GM19023 (cell line): ENCODE measurements at regions not wholly inside any gene's neighbourhood (a gene's known extent, or its start where the extent isn't known, plus 50 kb on each side); places are given as distances from the start of the nearest gene placed in this dataset.

Experiments used
- ATAC-seq: cut with Tn5 transposase; IDR thresholded peaks from one replicate; pipeline ENCODE4 v1.9.1; 2021; ENCODE audit warnings: mild to moderate bottlenecking, moderate library complexity; ENCODE audit not compliant: unreplicated experiment

GRCh38 chr6:74956559-74957428, 249.1 kb downstream of the COL12A1 start:
- no peak for ATAC-seq

GRCh38 chr6:74953708-74954107, 252.1 kb downstream of the COL12A1 start:
- ATAC-seq = no peak

GRCh38 chr6:74946961-74947360, 258.9 kb downstream of the COL12A1 start:
- no peak for ATAC-seq

- no peak for ATAC-seq
Observed at GRCh38 chr6:74942130-74942529, 263.7 kb downstream of the COL12A1 start.

GRCh38 chr6:74941424-74941823, 264.4 kb downstream of the COL12A1 start:
- ATAC-seq = no peak

GRCh38 chr6:74939721-74940620, 265.9 kb downstream of the COL12A1 start:
- no peak for ATAC-seq

GRCh38 chr6:74939151-74939708, 266.6 kb downstream of the COL12A1 start:
- no peak for ATAC-seq

GRCh38 chr6:74937936-74938335, 267.9 kb downstream of the COL12A1 start:
- no peak for ATAC-seq

GRCh38 chr6:74936886-74937285, 269.0 kb downstream of the COL12A1 start:
- no peak for ATAC-seq

- ATAC-seq = no peak
Observed at GRCh38 chr6:74932232-74932888, 273.5 kb downstream of the COL12A1 start.

GRCh38 chr6:74931558-74931957, 274.3 kb downstream of the COL12A1 start:
- ATAC-seq = no peak

GRCh38 chr6:74928203-74928602, 277.6 kb downstream of the COL12A1 start:
- ATAC-seq = no peak

- no peak for ATAC-seq
Observed at GRCh38 chr6:74927299-74927698, 278.6 kb downstream of the COL12A1 start.

GRCh38 chr6:74925683-74926082, 280.2 kb downstream of the COL12A1 start:
- no peak for ATAC-seq

GRCh38 chr6:74914888-74915287, 291.0 kb downstream of the COL12A1 start:
- ATAC-seq = no peak

- no peak for ATAC-seq
Observed at GRCh38 chr6:74912234-74912633, 293.6 kb downstream of the COL12A1 start.

- no peak for ATAC-seq
Observed at GRCh38 chr6:74902846-74903245, 303.0 kb downstream of the COL12A1 start.

GRCh38 chr6:74902089-74902488, 303.8 kb downstream of the COL12A1 start:
- no peak for ATAC-seq

GRCh38 chr6:74901576-74901975, 304.3 kb downstream of the COL12A1 start:
- no peak for ATAC-seq

GRCh38 chr6:74899416-74899815, 306.4 kb downstream of the COL12A1 start:
- ATAC-seq = no peak

- ATAC-seq = no peak
Observed at GRCh38 chr6:74892091-74892490, 313.8 kb downstream of the COL12A1 start.
